OCI-LY7 (cell line): ENCODE measurements at regions not wholly inside any gene's neighbourhood (a gene's known extent, or its start where the extent isn't known, plus 50 kb on each side); places are given as distances from the start of the nearest gene placed in this dataset.

ENCODE experiments used
- BruUV-seq: library from RNA; stranded (reverse); fragments of 400-500 nt; replicated peaks from 2 replicates; lab custom pipeline; 2021; lab: Mats Ljungman, UMichigan
- CTCF ChIA-PET: fragments of 300-600 bp; sonication (Branson Sonifier 250); formaldehyde crosslinking; loops from one replicate; lab custom pipeline; 2022; ENCODE audit warnings: antibody characterized with exemption; ENCODE audit not compliant: unreplicated experiment; lab: Charles Lee
- POLR2A ChIA-PET: fragments of 300-600 bp; sonication (Branson Sonifier 250); formaldehyde crosslinking; loops from one replicate; lab custom pipeline; 2022; ENCODE audit warnings: antibody characterized with exemption; lab: Charles Lee
- DNase-seq: peaks from one replicate; pipeline ENCODE4 v3.0.0-alpha.2; 2015; ENCODE audit warnings: low spot score
- H2AFZ ChIP-seq: fragments of 200-600 bp; sonication (generic), shearing (Covaris generic); 2 replicates; pipeline ENCODE4 v1.6.1; 2014; ENCODE audit warnings: mild to moderate bottlenecking, antibody characterized with exemption, low read length, moderate library complexity
- H3K27ac ChIP-seq: fragments of 200-600 bp; sonication (generic); 2 replicates; pipeline ENCODE4 v1.5.1; 2014; ENCODE audit warnings: mixed run types, low read depth, mild to moderate bottlenecking, moderate library complexity, low read length, inconsistent platforms; ENCODE audit not compliant: poor library complexity, severe bottlenecking
- H3K36me3 ChIP-seq: fragments of 200-600 bp; sonication (generic); 2 replicates; pipeline ENCODE4 v1.6.1; 2014; ENCODE audit warnings: mild to moderate bottlenecking, antibody characterized with exemption, low read length, moderate library complexity, mixed read lengths; ENCODE audit not compliant: insufficient read depth
- H3K4me1 ChIP-seq: fragments of 200-600 bp; sonication (generic); 2 replicates; pipeline ENCODE4 v1.5.1; 2014; ENCODE audit warnings: mild to moderate bottlenecking, low read length; ENCODE audit not compliant: insufficient read depth, poor library complexity, severe bottlenecking
- H3K4me2 ChIP-seq: fragments of 200-600 bp; sonication (generic); 2 replicates; pipeline ENCODE4 v1.6.1; 2014; ENCODE audit warnings: mild to moderate bottlenecking, low read length
- H3K4me3 ChIP-seq: fragments of 200-600 bp; sonication (generic); 2 replicates; pipeline ENCODE4 v1.5.1; 2014; ENCODE audit warnings: mild to moderate bottlenecking, low read depth, low read length; ENCODE audit not compliant: poor library complexity, severe bottlenecking
- H3K79me2 ChIP-seq: fragments of 200-600 bp; sonication (generic); 2 replicates; pipeline ENCODE4 v1.6.1; 2016; ENCODE audit warnings: low read depth, mild to moderate bottlenecking, low read length, moderate library complexity, mixed read lengths; ENCODE audit not compliant: insufficient read depth
- H3K9me2 ChIP-seq: fragments of 200-600 bp; sonication (generic); 2 replicates; pipeline ENCODE4 v1.6.1; 2016; ENCODE audit warnings: mild to moderate bottlenecking, low read length, mixed read lengths; ENCODE audit not compliant: insufficient read depth
- H3K9me3 ChIP-seq: fragments of 200-600 bp; sonication (generic); 2 replicates; pipeline ENCODE4 v1.6.1; 2014; ENCODE audit warnings: mild to moderate bottlenecking, mixed run types, low read length, mixed read lengths
- H4K20me1 ChIP-seq: fragments of 200-600 bp; sonication (generic); 2 replicates; pipeline ENCODE4 v1.6.1; 2014; ENCODE audit warnings: mild to moderate bottlenecking, antibody characterized with exemption, low read length, moderate library complexity, mixed read lengths; ENCODE audit not compliant: insufficient read depth
- EZH2phosphoT487 ChIP-seq: fragments of 200-600 bp; sonication (generic); IDR thresholded peaks from 2 replicates; pipeline ENCODE4 v1.6.1; 2018; ENCODE audit warnings: low read depth, borderline replicate concordance, mild to moderate bottlenecking, mixed run types, antibody characterized with exemption, low read length, moderate library complexity, mixed read lengths
- intact Hi-C: fragments of 100-400 bp; cut with micrococcal nuclease; formaldehyde crosslinking; loops from one replicate; pipeline ENCODE4 v1.10.0; 2022; ENCODE audit not compliant: unreplicated experiment
- TF ChIP-seq, protein P1 (sequence below): fragments of 200-600 bp; sonication (generic); conservative IDR thresholded peaks from 2 replicates; pipeline ENCODE4 v1.5.1; 2014; ENCODE audit warnings: mild to moderate bottlenecking, antibody characterized with exemption, low read length, moderate library complexity, mixed read lengths

DNA sequence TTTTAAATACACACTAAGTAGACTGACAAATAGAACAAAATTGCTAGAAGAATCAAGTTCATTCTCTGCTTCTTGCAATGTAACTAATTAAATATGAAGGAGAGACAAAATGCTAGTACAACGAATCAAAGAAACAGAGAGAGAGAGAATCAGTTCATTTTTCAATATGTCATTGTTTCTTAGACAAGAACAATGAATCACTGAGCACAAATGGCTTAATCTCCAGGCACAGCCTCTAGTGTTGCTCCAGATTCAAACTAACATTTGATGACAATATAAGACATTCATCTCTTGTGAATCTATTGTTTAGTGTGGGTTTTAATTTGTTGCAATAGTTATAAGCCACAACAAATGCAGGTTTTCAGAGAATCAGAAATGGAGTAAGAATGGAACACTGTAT, 357.4 kb upstream of the TMEM229A start:
- H3K9me2 ChIP-seq: no peaks in the 10 kb centered on the region
- no TSS peak for BruUV-seq
- intact Hi-C loops: no loop called here
- no peak overlapping the region for H3K4me3 ChIP-seq
- CTCF ChIA-PET: no interaction called here
- no peak overlapping the region for H2AFZ ChIP-seq
- no peaks in the 10 kb centered on the region for H3K9me3 ChIP-seq
- no peaks in the 10 kb centered on the region for H4K20me1 ChIP-seq
- no peak overlapping the region for H3K4me2 ChIP-seq
- no peak overlapping the region for H3K27ac ChIP-seq
- no peaks in the 10 kb centered on the region for H3K4me1 ChIP-seq
- DNase-seq: no peak
- no peaks in the 10 kb centered on the region for H3K79me2 ChIP-seq
- no peaks in the 10 kb centered on the region for H3K36me3 ChIP-seq
- TF ChIP-seq EZH2phosphoT487: no peak
- TF ChIP-seq, protein P1, sequence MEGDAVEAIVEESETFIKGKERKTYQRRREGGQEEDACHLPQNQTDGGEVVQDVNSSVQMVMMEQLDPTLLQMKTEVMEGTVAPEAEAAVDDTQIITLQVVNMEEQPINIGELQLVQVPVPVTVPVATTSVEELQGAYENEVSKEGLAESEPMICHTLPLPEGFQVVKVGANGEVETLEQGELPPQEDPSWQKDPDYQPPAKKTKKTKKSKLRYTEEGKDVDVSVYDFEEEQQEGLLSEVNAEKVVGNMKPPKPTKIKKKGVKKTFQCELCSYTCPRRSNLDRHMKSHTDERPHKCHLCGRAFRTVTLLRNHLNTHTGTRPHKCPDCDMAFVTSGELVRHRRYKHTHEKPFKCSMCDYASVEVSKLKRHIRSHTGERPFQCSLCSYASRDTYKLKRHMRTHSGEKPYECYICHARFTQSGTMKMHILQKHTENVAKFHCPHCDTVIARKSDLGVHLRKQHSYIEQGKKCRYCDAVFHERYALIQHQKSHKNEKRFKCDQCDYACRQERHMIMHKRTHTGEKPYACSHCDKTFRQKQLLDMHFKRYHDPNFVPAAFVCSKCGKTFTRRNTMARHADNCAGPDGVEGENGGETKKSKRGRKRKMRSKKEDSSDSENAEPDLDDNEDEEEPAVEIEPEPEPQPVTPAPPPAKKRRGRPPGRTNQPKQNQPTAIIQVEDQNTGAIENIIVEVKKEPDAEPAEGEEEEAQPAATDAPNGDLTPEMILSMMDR: no peak
- POLR2A ChIA-PET: no interaction called here

DNA sequence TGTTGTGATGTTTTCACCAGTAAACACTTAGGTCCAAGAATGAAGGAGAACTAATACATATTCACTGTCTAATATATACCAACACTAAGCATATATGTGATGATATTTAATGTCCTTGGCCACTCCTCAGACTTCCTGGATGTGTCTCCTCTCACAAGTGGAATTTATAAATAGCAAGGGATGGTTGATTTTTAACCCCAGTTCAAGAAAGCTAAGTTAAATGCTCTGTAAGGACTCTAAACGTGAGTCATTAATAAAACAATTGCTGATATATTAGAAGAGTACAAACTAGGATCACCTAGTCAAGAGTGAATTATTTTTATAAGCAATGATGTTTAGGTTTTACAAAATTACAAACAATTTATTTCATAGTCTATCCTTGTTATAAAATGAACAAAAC, 355.9 kb upstream of the TMEM229A start:
- no TSS peak for BruUV-seq
- no peak for DNase-seq
- H3K4me3 ChIP-seq: no peak overlapping the region
- no peaks in the 10 kb centered on the region for H3K79me2 ChIP-seq
- H3K36me3 ChIP-seq: no peaks in the 10 kb centered on the region
- H3K9me3 ChIP-seq: no peaks in the 10 kb centered on the region
- H3K27ac ChIP-seq: no peak overlapping the region
- TF ChIP-seq, protein P1: no peak
- TF ChIP-seq EZH2phosphoT487: no peak
- intact Hi-C loops: no loop called here
- no peaks in the 10 kb centered on the region for H4K20me1 ChIP-seq
- no peaks in the 10 kb centered on the region for H3K4me1 ChIP-seq
- H2AFZ ChIP-seq: no peak overlapping the region
- H3K4me2 ChIP-seq: no peak overlapping the region
- H3K9me2 ChIP-seq: no peaks in the 10 kb centered on the region
- CTCF ChIA-PET: no interaction called here
- POLR2A ChIA-PET: no interaction called here

DNA sequence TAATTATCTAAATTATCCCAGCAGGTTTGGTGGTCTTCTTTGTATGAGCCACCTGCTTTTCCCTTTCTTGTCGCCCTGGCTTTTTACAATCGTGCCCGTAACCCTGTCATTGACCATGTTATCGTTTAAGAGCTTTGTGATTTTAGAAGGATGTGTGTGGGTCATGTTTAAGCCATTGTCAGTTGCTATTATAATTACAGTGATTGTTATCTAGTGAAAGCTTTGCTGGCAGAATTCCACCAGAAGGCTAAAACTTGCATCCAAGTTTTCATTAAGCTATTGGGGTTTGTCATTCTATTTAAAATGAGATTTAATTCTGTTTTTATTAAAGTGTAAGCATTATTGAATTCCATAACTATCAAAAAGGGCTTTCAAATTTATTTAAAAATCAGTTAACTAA, 354.2 kb upstream of the TMEM229A start:
- TF ChIP-seq, protein P1: no peak
- TF ChIP-seq EZH2phosphoT487: no peak
- no peaks in the 10 kb centered on the region for H3K4me1 ChIP-seq
- no peak overlapping the region for H3K4me3 ChIP-seq
- no peak overlapping the region for H3K27ac ChIP-seq
- no peaks in the 10 kb centered on the region for H3K9me3 ChIP-seq
- no peak overlapping the region for H3K4me2 ChIP-seq
- ChIA-PET POLR2A (no interaction called here), CTCF (no interaction called here)
- H4K20me1 ChIP-seq: no peaks in the 10 kb centered on the region
- H2AFZ ChIP-seq: no peak overlapping the region
- no peaks in the 10 kb centered on the region for H3K36me3 ChIP-seq
- no peaks in the 10 kb centered on the region for H3K79me2 ChIP-seq
- intact Hi-C loops: no loop called here
- DNase-seq: no peak
- no TSS peak for BruUV-seq
- no peaks in the 10 kb centered on the region for H3K9me2 ChIP-seq
